OCI-LY1 (cell line): ENCODE measurements at regions not wholly inside any gene's neighbourhood (a gene's known extent, or its start where the extent isn't known, plus 50 kb on each side); places are given as distances from the start of the nearest gene placed in this dataset.

Experiments
- H2AFZ ChIP-seq: fragments of 200-600 bp; sonication (generic), shearing (Covaris generic); 2 replicates; pipeline ENCODE4 v1.6.0; 2014; ENCODE audit warnings: antibody characterized with exemption, mild to moderate bottlenecking, low read length
- H3F3A ChIP-seq: fragments of 200-600 bp; sonication (generic), shearing (Covaris generic); 2 replicates; pipeline ENCODE4 v1.6.0; 2014; ENCODE audit warnings: mild to moderate bottlenecking, antibody characterized with exemption, low read length, moderate library complexity; ENCODE audit not compliant: insufficient read depth
- H3K27ac ChIP-seq: fragments of 200-600 bp; sonication (generic); 2 replicates; pipeline ENCODE4 v1.5.1; 2014; ENCODE audit warnings: low read length, mixed run types, mild to moderate bottlenecking, low read depth; ENCODE audit not compliant: poor library complexity, severe bottlenecking
- H3K27me3 ChIP-seq: fragments of 200-600 bp; sonication (generic); 2 replicates; pipeline ENCODE4 v1.6.0; 2014; ENCODE audit warnings: antibody characterized with exemption, mild to moderate bottlenecking, low read length, moderate library complexity; ENCODE audit not compliant: insufficient read depth
- H3K36me3 ChIP-seq: fragments of 200-600 bp; sonication (generic); 2 replicates; pipeline ENCODE4 v1.6.1; 2014; ENCODE audit warnings: mild to moderate bottlenecking, antibody characterized with exemption, low read length, moderate library complexity, mixed read lengths; ENCODE audit not compliant: insufficient read depth
- H3K4me1 ChIP-seq: fragments of 200-600 bp; sonication (generic); 2 replicates; pipeline ENCODE4 v1.5.1; 2014; ENCODE audit warnings: mild to moderate bottlenecking, low read length, moderate library complexity; ENCODE audit not compliant: insufficient read depth, severe bottlenecking
- H3K4me2 ChIP-seq: fragments of 200-600 bp; sonication (generic), shearing (Covaris generic); 2 replicates; pipeline ENCODE4 v1.6.1; 2014; ENCODE audit warnings: low read length
- H3K4me3 ChIP-seq: fragments of 200-600 bp; sonication (generic); 2 replicates; pipeline ENCODE4 v1.5.1; 2014; ENCODE audit warnings: low read length, low read depth, mild to moderate bottlenecking, mixed read lengths; ENCODE audit not compliant: poor library complexity, severe bottlenecking
- H3K79me2 ChIP-seq: fragments of 200-600 bp; shearing (Covaris generic); 2 replicates; pipeline ENCODE4 v1.6.1; 2016; ENCODE audit warnings: mixed run types, low read length, mixed read lengths; ENCODE audit not compliant: insufficient read depth
- H3K9ac ChIP-seq: fragments of 200-600 bp; sonication (generic), shearing (Covaris generic); 2 replicates; pipeline ENCODE4 v1.6.1; 2014; ENCODE audit warnings: mild to moderate bottlenecking, low read length, mixed read lengths
- H3K9me2 ChIP-seq: fragments of 200-600 bp; sonication (generic), shearing (Covaris generic); 2 replicates; pipeline ENCODE4 v1.6.1; 2014; ENCODE audit warnings: low read depth, mild to moderate bottlenecking, low read length, mixed read lengths
- H3K9me3 ChIP-seq: fragments of 200-600 bp; shearing (Covaris generic); 2 replicates; pipeline ENCODE4 v1.6.1; 2014; ENCODE audit warnings: low read length, mixed read lengths
- H4K20me1 ChIP-seq: fragments of 200-600 bp; sonication (generic), shearing (Covaris generic); 2 replicates; pipeline ENCODE4 v1.6.0; 2016; ENCODE audit warnings: mild to moderate bottlenecking, low read length; ENCODE audit not compliant: insufficient read depth
- EZH2 ChIP-seq: fragments of 200-600 bp; sonication (generic), shearing (Covaris generic); IDR thresholded peaks from 2 replicates; pipeline ENCODE4 v1.8.0; 2017; ENCODE audit warnings: borderline replicate concordance, mixed run types, mild to moderate bottlenecking, antibody characterized with exemption, low read length, moderate library complexity, mixed read lengths
- TF ChIP-seq, protein P1 (sequence below): fragments of 200-600 bp; sonication (generic), shearing (Covaris generic); IDR thresholded peaks from 2 replicates; pipeline ENCODE4 v1.5.1; 2017; ENCODE audit warnings: mild to moderate bottlenecking, antibody characterized with exemption, low read length, moderate library complexity, mixed read lengths

DNA sequence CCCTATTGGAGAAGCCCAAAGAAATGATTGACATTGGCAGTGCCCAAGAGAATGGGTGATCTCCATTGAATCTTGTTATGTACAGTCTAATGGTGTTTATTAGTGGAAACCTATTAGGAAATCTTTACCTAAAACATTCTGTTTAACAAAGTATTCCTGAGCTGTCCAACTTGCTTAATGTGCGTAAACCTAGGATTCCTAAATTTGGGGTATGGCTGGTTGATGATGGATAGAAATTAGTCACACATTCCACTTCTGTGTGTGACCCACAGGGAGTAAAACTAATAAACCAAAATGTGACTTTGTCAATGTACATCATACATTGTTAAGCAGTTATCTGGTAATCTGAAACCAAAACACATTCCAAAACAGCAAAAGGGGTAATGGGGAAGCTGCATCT, 761.3 kb downstream of the FSCB start:
- Histone ChIP-seq H4K20me1 (no peaks in the 10 kb centered on the region), H3K27me3 (no peaks in the 10 kb centered on the region), H3K79me2 (no peaks in the 10 kb centered on the region), H3F3A (no peaks in the 10 kb centered on the region), H3K4me3 (no peak overlapping the region), H3K27ac (no peak overlapping the region), H3K36me3 (no peaks in the 10 kb centered on the region), H3K4me2 (no peak overlapping the region), H2AFZ (no peak overlapping the region), H3K9ac (no peak overlapping the region), H3K9me2 (no peaks in the 10 kb centered on the region), H3K4me1 (no peaks in the 10 kb centered on the region), H3K9me3 (no peaks in the 10 kb centered on the region)
- TF ChIP-seq, protein P1, sequence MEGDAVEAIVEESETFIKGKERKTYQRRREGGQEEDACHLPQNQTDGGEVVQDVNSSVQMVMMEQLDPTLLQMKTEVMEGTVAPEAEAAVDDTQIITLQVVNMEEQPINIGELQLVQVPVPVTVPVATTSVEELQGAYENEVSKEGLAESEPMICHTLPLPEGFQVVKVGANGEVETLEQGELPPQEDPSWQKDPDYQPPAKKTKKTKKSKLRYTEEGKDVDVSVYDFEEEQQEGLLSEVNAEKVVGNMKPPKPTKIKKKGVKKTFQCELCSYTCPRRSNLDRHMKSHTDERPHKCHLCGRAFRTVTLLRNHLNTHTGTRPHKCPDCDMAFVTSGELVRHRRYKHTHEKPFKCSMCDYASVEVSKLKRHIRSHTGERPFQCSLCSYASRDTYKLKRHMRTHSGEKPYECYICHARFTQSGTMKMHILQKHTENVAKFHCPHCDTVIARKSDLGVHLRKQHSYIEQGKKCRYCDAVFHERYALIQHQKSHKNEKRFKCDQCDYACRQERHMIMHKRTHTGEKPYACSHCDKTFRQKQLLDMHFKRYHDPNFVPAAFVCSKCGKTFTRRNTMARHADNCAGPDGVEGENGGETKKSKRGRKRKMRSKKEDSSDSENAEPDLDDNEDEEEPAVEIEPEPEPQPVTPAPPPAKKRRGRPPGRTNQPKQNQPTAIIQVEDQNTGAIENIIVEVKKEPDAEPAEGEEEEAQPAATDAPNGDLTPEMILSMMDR = no peak
- TF ChIP-seq EZH2 = no peak

DNA sequence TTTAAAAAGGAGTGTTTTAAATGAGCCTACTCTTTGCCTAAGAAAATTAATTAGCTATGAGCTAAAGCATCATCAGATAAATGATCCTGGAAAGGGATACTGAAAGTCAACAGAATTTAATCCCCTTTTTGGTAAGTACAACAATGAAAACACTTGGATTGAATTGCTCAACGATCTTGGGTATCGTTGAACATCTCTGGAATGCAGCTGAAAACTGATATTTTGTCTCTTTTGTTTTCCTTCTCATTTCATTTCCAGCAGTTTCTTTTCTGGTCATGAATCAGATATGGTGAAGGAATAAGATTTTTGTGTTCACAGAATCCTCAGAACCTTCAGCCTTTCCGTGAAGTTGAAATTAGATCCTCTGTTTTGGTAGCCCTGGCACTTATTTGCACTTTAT, 771.2 kb downstream of the FSCB start:
- Histone ChIP-seq H3K79me2 (no peaks in the 10 kb centered on the region), H3K27ac (no peak overlapping the region)
- TF ChIP-seq EZH2 = no peak
- TF ChIP-seq, protein P1 = no peak

DNA sequence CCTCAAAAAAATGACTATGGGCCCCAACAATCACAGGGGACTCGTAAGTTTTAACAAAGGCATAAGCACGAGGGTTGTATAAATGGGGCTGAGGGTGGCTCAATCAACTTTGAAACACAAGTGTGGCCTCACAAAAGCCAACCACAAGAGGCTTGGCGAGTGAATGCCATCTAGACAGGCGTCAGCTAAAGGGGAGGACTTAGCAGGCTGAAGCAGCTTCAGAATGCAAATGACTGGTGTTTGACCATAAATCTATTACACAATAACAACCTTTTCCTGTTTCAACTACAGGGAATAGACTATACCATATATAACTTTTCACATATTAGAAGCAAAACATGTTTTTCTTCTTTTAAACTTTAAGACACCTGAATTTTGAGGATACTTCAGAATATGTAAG, 777.9 kb downstream of the FSCB start:
- Histone ChIP-seq H3K27me3 (no peaks in the 10 kb centered on the region), H3K79me2 (no peaks in the 10 kb centered on the region)

More for the DNA sequence above, 771.2 kb downstream of the FSCB start:
- no peak overlapping the region for H2AFZ ChIP-seq
- H3K4me3 ChIP-seq = no peak overlapping the region
- H3K4me1 ChIP-seq = no peaks in the 10 kb centered on the region
- H3K4me2 ChIP-seq = no peak overlapping the region
- no peaks in the 10 kb centered on the region for H4K20me1 ChIP-seq
- no peaks in the 10 kb centered on the region for H3K9me3 ChIP-seq
- H3K9ac ChIP-seq = no peak overlapping the region
- H3K36me3 ChIP-seq = no peaks in the 10 kb centered on the region
- H3F3A ChIP-seq = no peaks in the 10 kb centered on the region
- no peaks in the 10 kb centered on the region for H3K9me2 ChIP-seq
- no peaks in the 10 kb centered on the region for H3K27me3 ChIP-seq

More for the DNA sequence above, 777.9 kb downstream of the FSCB start:
- Histone ChIP-seq H3K36me3 (no peaks in the 10 kb centered on the region), H3K27ac (no peak overlapping the region), H4K20me1 (no peaks in the 10 kb centered on the region), H3K9me3 (no peaks in the 10 kb centered on the region), H2AFZ (no peak overlapping the region), H3K4me2 (no peak overlapping the region), H3F3A (no peaks in the 10 kb centered on the region), H3K4me1 (no peaks in the 10 kb centered on the region), H3K9me2 (no peaks in the 10 kb centered on the region), H3K9ac (no peak overlapping the region), H3K4me3 (no peak overlapping the region)
- TF ChIP-seq, protein P1 = no peak
- no peak for TF ChIP-seq EZH2
